Calu3 (cell line): ENCODE measurements at regions not wholly inside any gene's neighbourhood (a gene's known extent, or its start where the extent isn't known, plus 50 kb on each side); places are given as distances from the start of the nearest gene placed in this dataset.

Source experiments
- BruUV-seq: library from RNA; stranded (reverse); fragments of 400-500 nt; replicated peaks from 2 replicates; lab custom pipeline; 2021; lab: Mats Ljungman, UMichigan
- CTCF ChIA-PET: fragments of 300-600 bp; sonication (Branson Sonifier 250); formaldehyde crosslinking; loops from one replicate; lab custom pipeline; 2022; ENCODE audit warnings: antibody characterized with exemption; lab: Charles Lee
- DNase-seq: peaks from one replicate; pipeline ENCODE4 v3.0.0; 2022
- H3K27ac Mint-ChIP-seq: one replicate; pipeline ENCODE4 v1.8.0; 2022; ENCODE audit warnings: mixed read lengths; ENCODE audit not compliant: unreplicated experiment
- H3K27me3 Mint-ChIP-seq: one replicate; pipeline ENCODE4 v1.8.0; 2022; ENCODE audit warnings: mixed read lengths; ENCODE audit not compliant: unreplicated experiment
- H3K36me3 Mint-ChIP-seq: one replicate; pipeline ENCODE4 v1.8.0; 2022; ENCODE audit warnings: mild to moderate bottlenecking, moderate library complexity, mixed read lengths; ENCODE audit not compliant: insufficient read depth, unreplicated experiment
- H3K4me1 Mint-ChIP-seq: one replicate; pipeline ENCODE4 v1.8.0; 2022; ENCODE audit warnings: mild to moderate bottlenecking, low read depth, mixed read lengths; ENCODE audit not compliant: unreplicated experiment
- H3K4me3 Mint-ChIP-seq: one replicate; pipeline ENCODE4 v1.8.0; 2022; ENCODE audit warnings: mild to moderate bottlenecking, low read depth, moderate library complexity, mixed read lengths; ENCODE audit not compliant: unreplicated experiment
- H3K9me3 Mint-ChIP-seq: one replicate; pipeline ENCODE4 v1.8.0; 2022; ENCODE audit warnings: low read depth, mixed read lengths; ENCODE audit not compliant: unreplicated experiment
- CTCF ChIP-seq: fragments of 200-600 bp; IDR thresholded peaks from one replicate; pipeline ENCODE4 v1.8.0; 2022; ENCODE audit warnings: antibody characterized with exemption; ENCODE audit not compliant: unreplicated experiment
- intact Hi-C: fragments of 100-400 bp; cut with micrococcal nuclease; formaldehyde crosslinking; loops from one replicate; pipeline ENCODE4 v1.10.0; 2022; ENCODE audit not compliant: unreplicated experiment

- Mint-ChIP-seq H3K27ac (no peak overlapping the region), H3K4me3 (no peak overlapping the region), H3K36me3 (no peaks in the 10 kb centered on the region), H3K9me3 (no peaks in the 10 kb centered on the region), H3K27me3 (peaks cover 23% of the 10 kb centered on the region), H3K4me1 (no peaks in the 10 kb centered on the region)
- no peak for TF ChIP-seq CTCF
- BruUV-seq, result no TSS peak
- intact Hi-C loops, result no loop called here
- DNase-seq, result no peak
- CTCF ChIA-PET, result no interaction called here
Observed at GRCh38 chr5:158119961-158120723, 261.2 kb upstream of the CLINT1 start.

- BruUV-seq, result no TSS peak
- no peaks in the 10 kb centered on the region for H3K4me1 Mint-ChIP-seq
- intact Hi-C loops, result no loop called here
- H3K27me3 Mint-ChIP-seq, result peaks cover 25% of the 10 kb centered on the region
- no peak overlapping the region for H3K4me3 Mint-ChIP-seq
- CTCF ChIA-PET, result no interaction called here
- H3K27ac Mint-ChIP-seq, result no peak overlapping the region
- no peaks in the 10 kb centered on the region for H3K9me3 Mint-ChIP-seq
- TF ChIP-seq CTCF, result no peak
- DNase-seq, result no peak
- no peaks in the 10 kb centered on the region for H3K36me3 Mint-ChIP-seq
Observed at GRCh38 chr5:158117467-158118160, 258.7 kb upstream of the CLINT1 start.

- BruUV-seq, result no TSS peak
- no peaks in the 10 kb centered on the region for H3K36me3 Mint-ChIP-seq
- no peaks in the 10 kb centered on the region for H3K9me3 Mint-ChIP-seq
- H3K4me3 Mint-ChIP-seq, result no peak overlapping the region
- DNase-seq, result no peak
- intact Hi-C loops, result no loop called here
- no peak overlapping the region for H3K27ac Mint-ChIP-seq
- CTCF ChIA-PET, result no interaction called here
- H3K4me1 Mint-ChIP-seq, result no peaks in the 10 kb centered on the region
- no peak for TF ChIP-seq CTCF
- H3K27me3 Mint-ChIP-seq, result peaks cover 26% of the 10 kb centered on the region
Observed at GRCh38 chr5:158116965-158117364, 258.0 kb upstream of the CLINT1 start.

- CTCF ChIA-PET, result no interaction called here
- Mint-ChIP-seq H3K4me3 (no peak overlapping the region), H3K4me1 (no peaks in the 10 kb centered on the region), H3K9me3 (no peaks in the 10 kb centered on the region), H3K27me3 (peaks cover 26% of the 10 kb centered on the region), H3K27ac (no peak overlapping the region), H3K36me3 (no peaks in the 10 kb centered on the region)
- DNase-seq, result no peak
- no peak for TF ChIP-seq CTCF
- intact Hi-C loops, result no loop called here
- BruUV-seq, result no TSS peak
Observed at GRCh38 chr5:158115468-158115867, 256.5 kb upstream of the CLINT1 start.
